Stimulated activated CD4-positive, alpha-beta T cell treated with anti-CD3 and anti-CD28 coated beads, Interleukin-15, amount 100 ng/mL, for 48 hours (primary cell): ENCODE measurements at regions not wholly inside any gene's neighbourhood (a gene's known extent, or its start where the extent isn't known, plus 50 kb on each side); places are given as distances from the start of the nearest gene placed in this dataset.
A peak's percentile ranks its signal among the peaks of the same experiment; 100 is the strongest.
"Not testable (repeated sequence)": the region's sequence is repeated elsewhere in the genome, so short reads cannot be mapped to it uniquely, and the experiment has no call there.

ENCODE experiments used
- DNase-seq, 2 donors: peaks; one replicate each; pipeline ENCODE4 v3.0.0-alpha.2; 2020; ENCODE audit warnings: low read depth in 2 of 2

DNA sequence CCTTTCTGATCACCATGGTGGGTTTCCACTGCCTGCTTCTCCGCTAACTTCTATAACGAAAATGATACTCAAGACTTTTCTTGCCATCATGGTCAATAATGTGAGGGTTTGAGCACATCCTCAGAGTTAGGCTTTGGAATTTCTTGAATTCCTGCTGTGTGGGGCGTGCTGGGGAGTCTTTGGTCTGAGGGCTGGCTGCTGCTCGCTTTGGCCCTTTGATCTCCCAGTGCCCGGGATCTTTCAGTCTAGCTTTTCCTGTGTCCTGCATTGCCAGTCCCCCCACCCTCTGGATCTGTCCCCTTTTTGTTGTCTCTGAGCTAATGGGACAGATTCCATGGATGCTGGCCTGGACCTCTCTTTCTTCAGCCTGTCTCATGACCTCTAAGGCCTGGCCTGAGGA lies 182.6 kb downstream of the NPIPA7 start:
- DNase-seq, result not testable (repeated sequence)

GRCh38 chr16:16563962-16564361 lies 185.0 kb downstream of the NPIPA7 start:
- DNase-seq, result not testable (repeated sequence)

DNA sequence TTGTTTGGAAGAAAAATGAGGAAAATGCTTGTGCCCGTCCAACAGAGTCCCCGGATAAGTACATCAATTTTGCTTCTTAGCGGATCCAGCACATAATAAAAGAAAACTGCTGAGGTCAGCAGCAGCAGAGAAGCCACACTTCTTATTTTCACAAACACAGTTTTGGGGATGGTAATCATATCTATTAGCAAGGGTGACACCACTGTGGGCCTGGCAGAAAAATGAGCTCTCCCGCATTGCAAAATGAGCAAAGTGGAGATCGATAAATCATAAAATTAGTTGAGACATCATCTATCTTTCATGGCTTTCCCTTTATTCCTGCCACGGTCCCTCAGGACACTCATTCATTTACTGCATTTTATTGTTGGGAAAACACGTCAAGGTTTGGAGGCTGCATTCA lies 186.4 kb downstream of the NPIPA7 start:
- DNase-seq, result not testable (repeated sequence)

DNA sequence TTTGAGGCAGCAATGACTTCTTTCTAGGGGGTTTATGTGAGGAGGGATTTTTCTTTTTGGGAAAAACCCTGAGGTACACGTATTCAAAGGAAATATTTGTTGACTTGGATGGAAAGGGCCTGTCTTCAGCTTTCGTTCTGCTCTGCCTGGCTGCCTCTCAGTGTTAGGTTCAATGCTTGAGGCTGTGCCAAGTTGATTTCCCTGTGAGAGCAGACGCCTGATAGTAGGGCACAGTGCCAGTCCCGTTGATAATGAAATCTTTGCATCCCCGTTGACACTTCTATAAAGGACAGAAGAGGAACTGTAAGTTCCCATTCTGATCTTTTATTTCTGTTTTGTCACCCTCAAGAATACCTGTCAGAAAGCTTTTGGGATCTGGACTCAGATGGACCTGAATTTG lies 191.1 kb downstream of the NPIPA7 start:
- DNase-seq, result not testable (repeated sequence)

DNA sequence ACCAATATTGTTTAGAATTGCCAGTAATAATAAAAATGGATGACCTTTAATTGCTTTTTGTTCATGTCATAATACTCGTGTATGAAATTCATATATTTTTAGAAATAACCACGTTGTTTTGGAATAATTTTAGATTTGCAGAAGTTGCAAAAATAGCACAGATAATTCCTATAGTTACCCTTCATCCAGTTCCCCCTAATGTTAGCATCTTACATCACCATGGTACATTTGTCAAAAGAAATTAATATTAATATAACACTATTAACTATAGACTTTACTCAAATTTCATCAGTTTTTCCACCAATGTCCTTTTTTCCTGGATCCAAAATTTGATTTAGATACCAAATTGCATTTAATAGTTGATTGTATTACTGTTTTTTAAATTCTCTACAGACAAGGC lies 191.9 kb downstream of the NPIPA7 start:
- DNase-seq, result not testable (repeated sequence)

DNA sequence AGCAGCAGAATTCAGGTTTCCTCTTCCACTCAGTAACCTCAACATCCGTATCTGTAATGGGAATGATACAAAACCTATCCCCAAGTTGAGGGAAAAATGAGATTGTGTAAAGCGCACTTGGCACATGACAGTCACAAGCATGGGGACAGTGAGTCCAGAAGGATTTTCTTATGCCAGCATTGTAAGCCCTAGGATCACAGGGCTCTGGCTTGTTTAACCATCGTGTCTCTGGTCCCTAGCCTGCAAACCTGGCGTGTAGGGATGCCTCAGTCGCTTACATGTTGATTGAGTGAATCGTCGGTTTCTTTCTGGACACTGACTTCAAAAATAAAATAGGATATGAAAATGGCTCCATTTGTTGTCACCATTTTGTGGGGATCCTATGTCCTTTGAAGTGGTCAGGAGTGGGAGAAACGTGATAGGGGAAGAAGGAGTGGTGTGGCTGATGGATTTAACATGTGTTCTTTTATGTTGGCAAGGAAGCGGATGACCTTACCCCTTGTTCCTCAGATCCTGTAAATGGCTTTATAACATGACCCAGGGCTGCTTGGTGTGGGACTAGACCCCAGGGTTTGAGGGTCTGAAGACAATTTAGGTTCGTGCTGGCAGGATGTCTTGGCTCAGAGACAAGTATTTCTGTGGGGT lies 193.3 kb downstream of the NPIPA7 start:
- DNase-seq, result not testable (repeated sequence)

DNA sequence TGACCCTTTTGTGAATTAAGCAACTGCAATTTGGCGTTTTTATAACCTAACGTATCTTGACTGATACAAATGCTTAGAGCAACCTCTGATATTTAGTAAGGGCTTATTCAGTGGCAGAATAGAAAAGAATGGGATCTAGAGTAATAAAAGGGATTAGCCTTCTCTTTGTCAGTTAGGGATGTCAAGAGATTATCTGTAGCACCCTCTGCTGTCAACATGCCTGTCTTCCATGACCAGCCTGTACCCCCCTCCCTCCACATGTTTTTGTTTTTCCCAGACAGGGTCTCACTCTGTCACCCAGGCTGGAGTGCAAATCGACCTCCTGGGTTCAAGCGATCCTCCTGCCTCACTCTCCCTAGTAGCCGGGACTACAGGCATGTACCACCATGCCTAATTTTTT lies 198.1 kb downstream of the NPIPA7 start:
- not testable (repeated sequence) for DNase-seq

- no peak for DNase-seq
These were observed 199.8 kb downstream of the NPIPA7 start for GRCh38 chr16:16578701-16579100.

GRCh38 chr16:16582916-16583315 lies 204.0 kb downstream of the NPIPA7 start:
- DNase-seq, result not testable (repeated sequence)

DNA sequence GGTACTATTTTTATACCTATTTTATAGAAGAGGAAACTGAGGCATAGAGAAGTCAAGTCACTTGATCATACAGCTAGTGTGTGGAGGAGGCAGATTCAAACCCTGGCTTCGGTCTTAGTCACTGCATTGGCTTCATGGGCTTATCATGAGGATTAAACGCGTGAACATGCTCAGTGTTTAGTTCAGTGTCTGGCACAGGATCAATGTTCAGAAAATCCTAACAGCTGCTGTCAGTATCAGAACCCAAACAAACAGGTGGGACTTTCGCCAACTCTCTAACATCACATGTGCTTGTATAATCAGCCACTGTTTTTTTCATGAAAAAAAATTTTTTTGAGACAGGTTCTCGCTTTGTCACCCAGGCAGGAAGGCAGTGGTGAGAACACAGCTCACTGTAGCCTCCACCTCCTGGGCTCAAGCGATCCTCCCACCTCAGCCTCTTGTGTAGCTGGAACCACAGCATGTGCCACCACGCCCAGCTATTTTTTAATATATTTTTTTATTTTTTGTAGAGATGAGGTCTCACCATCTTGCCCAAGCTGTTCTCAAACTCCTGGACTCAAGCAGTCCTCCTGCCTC lies 207.2 kb downstream of the NPIPA7 start:
- not testable (repeated sequence) for DNase-seq

GRCh38 chr16:16586969-16587368 lies 208.0 kb downstream of the NPIPA7 start:
- not testable (repeated sequence) for DNase-seq

- not testable (repeated sequence) for DNase-seq
These were observed 209.5 kb downstream of the NPIPA7 start for GRCh38 chr16:16588436-16588835.

DNA sequence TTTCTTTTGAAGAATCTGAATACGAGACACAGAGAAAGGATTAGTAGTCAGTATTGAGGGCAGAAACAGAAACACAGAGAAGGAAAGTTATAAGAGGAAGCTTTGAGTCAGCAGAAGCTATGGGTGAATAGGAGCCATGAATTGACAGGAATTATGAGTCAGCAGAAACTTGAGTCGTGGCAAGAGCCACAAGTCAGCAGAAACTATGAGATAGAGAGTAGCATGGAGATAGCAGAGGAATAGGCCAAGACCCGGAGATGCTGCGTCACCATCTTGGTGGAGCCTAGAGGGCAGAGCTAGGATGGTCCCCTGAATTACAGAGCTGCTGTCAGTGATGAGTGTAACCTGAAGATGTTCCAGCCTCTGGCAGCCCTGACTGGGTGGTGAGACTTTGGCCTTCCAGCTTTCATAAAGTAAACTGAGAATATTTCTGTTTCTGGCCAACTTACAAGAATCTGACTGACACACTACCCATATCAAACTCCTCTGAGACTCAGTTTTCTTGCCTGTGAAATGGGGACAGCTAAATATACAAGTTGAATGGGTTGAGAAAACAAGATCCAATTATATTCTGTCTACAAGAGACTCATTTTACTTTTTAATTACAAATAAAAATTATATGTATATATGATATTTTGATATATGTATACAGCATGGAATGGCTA lies 211.8 kb downstream of the NPIPA7 start:
- not testable (repeated sequence) for DNase-seq

DNA sequence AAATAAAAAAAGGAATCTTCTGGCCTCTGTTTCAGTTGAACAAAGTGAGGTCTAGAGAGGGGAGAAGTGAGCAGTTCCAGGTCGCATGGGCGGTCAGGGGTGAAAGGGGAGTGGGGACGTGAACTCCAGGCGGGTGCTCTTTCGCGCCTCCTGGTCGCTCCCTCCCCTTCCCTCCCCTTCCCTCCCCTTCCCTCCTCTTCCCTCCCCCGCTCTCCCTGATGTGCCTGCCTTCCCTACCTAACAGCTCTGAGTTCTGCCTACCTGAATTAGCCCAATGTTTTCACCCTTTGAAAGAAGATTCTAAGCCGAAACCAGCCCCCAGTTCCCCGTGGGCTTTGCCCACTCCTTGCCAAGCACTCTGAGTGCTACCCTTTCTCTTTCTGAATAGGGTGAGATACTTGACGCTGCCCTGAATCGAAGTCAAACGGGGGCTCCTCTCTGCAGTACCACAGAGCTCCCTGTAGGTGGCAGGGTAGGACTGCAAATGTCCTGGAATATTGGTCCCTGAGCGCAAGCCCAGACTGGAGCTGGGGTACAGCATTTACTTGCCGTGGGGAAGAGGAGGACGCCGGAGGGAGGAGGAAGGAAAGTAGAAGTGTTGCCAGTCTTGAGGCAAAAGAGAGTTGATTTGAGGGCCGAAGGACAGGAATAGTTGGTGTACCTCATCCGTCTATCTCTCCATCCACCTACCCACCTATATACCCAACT lies 214.4 kb downstream of the NPIPA7 start:
- peak; percentile 5 to 12 for DNase-seq

- DNase-seq, result not testable (repeated sequence)
These were observed 216.2 kb downstream of the NPIPA7 start for GRCh38 chr16:16595029-16595718.

- DNase-seq, result not testable (repeated sequence)
These were observed 222.3 kb downstream of the NPIPA7 start for GRCh38 chr16:16601239-16601638.

GRCh38 chr16:16607401-16608082 lies 228.6 kb downstream of the NPIPA7 start:
- DNase-seq, result not testable (repeated sequence)

DNA sequence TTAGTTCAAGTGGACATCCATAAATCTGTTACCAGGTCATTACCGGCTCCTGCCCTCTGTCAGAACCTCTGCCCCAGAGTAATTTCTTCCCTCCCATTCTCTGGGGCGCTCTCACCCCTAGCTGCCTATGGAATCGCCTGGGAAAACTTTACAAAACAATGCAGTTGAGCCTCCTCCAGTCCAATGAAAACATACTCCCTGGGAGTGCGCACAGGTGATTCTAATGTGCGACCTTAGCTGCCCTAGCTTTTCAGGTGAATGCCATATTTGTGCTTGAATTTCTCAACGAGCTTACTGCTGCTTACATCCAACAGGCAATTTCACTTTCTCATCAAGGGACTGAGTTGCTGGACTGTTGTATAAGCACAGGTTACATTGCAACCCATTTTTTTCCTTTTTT lies 230.7 kb downstream of the NPIPA7 start:
- DNase-seq, result not testable (repeated sequence)

- DNase-seq, result not testable (repeated sequence)
These were observed 231.5 kb downstream of the NPIPA7 start for GRCh38 chr16:16610389-16610967.

- not testable (repeated sequence) for DNase-seq
These were observed 234.3 kb downstream of the NPIPA7 start for GRCh38 chr16:16613212-16613611.

- DNase-seq, result not testable (repeated sequence)
These were observed 235.5 kb downstream of the NPIPA7 start for GRCh38 chr16:16614484-16614883.
